ENCODE measurements at regions not wholly inside any gene's neighbourhood (a gene's known extent, or its start where the extent isn't known, plus 50 kb on each side); places are given as distances from the start of the nearest gene placed in this dataset.

DNA sequence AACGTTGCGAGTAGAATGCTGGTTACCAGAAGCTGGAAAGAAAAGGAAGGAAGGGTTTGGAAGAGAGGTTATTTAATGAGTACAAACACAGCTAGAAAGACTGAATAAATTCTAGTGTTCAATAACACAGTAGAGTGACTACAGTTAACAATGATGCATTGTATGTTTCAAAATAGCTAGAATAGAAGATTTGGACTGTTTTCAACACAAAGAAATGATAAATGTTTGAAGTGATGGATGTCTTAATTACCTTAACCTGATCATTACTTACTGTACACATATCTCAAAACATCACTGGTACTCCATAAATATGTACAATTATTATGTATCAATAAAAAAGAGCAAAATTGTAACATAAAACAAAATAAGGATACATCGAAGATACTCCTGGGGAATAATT, 1221.8 kb upstream of the SEL1L start:
- Histone ChIP-seq H3K4me1 (ENCODE audit: control insufficient read depth, insufficient read depth, low read length) (no peaks in the 10 kb centered on the region), H3K36me3 (ENCODE audit: control insufficient read depth in 2 of 2, insufficient read depth in 1 of 2, low read length in 2 of 2) (no peaks in the 10 kb centered on the region), H3K4me3 (ENCODE audit: low read depth, low read length) (no peak overlapping the region), H3K27ac (ENCODE audit: extremely low read depth, low read depth, low read length) (no peak overlapping the region), H3K9me3 (ENCODE audit: control insufficient read depth, insufficient read depth, low read depth, low read length) (no peaks in the 10 kb centered on the region)
- ChIA-PET POLR2A (no interaction called here), CTCF (no interaction called here)
- TF ChIP-seq, protein P1, sequence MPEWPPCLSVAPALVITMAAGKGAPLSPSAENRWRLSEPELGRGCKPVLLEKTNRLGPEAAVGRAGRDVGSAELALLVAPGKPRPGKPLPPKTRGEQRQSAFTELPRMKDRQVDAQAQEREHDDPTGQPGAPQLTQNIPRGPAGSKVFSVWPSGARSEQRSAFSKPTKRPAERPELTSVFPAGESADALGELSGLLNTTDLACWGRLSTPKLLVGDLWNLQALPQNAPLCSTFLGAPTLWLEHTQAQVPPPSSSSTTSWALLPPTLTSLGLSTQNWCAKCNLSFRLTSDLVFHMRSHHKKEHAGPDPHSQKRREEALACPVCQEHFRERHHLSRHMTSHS (tag by site-specific recombination; IDR thresholded peaks at IDR 0.05) = no peak

DNA sequence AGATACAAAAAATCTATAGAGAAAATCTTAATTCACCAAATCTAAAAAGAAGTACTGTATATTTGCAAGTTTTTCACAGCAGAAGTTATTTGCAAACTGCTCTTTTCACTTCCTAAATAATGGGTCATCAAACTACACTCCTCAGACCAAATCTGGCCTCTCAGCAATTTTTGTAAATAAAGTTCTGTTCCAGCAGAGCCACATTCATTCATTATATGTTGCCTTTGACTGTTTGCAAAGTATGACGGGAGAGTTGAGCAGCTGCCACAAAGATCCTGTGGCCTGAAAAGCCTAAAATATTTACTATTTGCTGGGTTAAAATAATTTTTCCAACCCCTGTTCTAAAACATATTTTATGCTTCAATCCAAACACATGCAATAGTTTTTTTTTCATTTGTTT, 1222.3 kb upstream of the SEL1L start:
- Histone ChIP-seq H3K4me1 (ENCODE audit: control insufficient read depth, insufficient read depth, low read length) (no peaks in the 10 kb centered on the region), H3K36me3 (ENCODE audit: control insufficient read depth in 2 of 2, insufficient read depth in 1 of 2, low read length in 2 of 2) (no peaks in the 10 kb centered on the region), H3K4me3 (ENCODE audit: low read depth, low read length) (no peak overlapping the region), H3K9me3 (ENCODE audit: control insufficient read depth, insufficient read depth, low read depth, low read length) (no peaks in the 10 kb centered on the region), H3K27ac (ENCODE audit: extremely low read depth, low read depth, low read length) (no peak overlapping the region)
- TF ChIP-seq, protein P2, sequence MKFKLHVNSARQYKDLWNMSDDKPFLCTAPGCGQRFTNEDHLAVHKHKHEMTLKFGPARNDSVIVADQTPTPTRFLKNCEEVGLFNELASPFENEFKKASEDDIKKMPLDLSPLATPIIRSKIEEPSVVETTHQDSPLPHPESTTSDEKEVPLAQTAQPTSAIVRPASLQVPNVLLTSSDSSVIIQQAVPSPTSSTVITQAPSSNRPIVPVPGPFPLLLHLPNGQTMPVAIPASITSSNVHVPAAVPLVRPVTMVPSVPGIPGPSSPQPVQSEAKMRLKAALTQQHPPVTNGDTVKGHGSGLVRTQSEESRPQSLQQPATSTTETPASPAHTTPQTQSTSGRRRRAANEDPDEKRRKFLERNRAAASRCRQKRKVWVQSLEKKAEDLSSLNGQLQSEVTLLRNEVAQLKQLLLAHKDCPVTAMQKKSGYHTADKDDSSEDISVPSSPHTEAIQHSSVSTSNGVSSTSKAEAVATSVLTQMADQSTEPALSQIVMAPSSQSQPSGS (tag by site-specific recombination; IDR thresholded peaks at IDR 0.05; ENCODE audit: low read depth) = no peak
- no peak for TF ChIP-seq ZEB2 (tag by site-specific recombination; IDR thresholded peaks at IDR 0.05)
- TF ChIP-seq ZNF785 (tag by site-specific recombination; IDR thresholded peaks at IDR 0.05) = no peak
- no peak for TF ChIP-seq ZNF654 (tag by site-specific recombination; IDR thresholded peaks at IDR 0.05; ENCODE audit: low read depth)
- TF ChIP-seq BCL11A (tag by site-specific recombination; IDR thresholded peaks at IDR 0.05; ENCODE audit: low read depth) = no peak
- POLR2A ChIA-PET = no interaction called here
- CTCF ChIA-PET = no interaction called here

DNA sequence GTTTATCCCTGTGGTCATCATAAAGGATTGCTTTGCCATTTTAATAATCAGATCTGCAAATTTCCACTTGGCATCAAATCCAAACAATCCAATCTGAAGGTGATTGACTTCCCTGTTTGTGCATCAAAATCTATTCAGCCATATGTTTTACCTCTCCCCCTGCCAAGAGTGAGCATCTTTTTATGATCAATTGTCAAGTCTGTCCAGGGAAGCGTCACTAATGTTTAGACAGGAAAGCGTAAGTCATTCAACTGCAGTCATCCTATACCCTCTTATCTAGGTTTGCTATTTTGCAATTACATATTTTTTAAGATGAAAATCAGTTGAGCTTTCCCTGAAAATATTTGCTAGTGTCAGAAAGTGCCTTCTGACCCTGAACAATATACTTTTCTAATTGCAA, 1224.1 kb upstream of the SEL1L start:
- Histone ChIP-seq H3K4me1 (ENCODE audit: control insufficient read depth, insufficient read depth, low read length) (no peaks in the 10 kb centered on the region), H3K36me3 (ENCODE audit: control insufficient read depth in 2 of 2, insufficient read depth in 1 of 2, low read length in 2 of 2) (no peaks in the 10 kb centered on the region), H3K4me3 (ENCODE audit: low read depth, low read length) (no peak overlapping the region), H3K9me3 (ENCODE audit: control insufficient read depth, insufficient read depth, low read depth, low read length) (no peaks in the 10 kb centered on the region), H3K27ac (ENCODE audit: extremely low read depth, low read depth, low read length) (no peak overlapping the region)
- ChIA-PET CTCF (no interaction called here), POLR2A (no interaction called here)
- TF ChIP-seq ZNF776 (tag by site-specific recombination; IDR thresholded peaks at IDR 0.05; ENCODE audit: borderline replicate concordance) (no peak), BCL11A (tag by site-specific recombination; IDR thresholded peaks at IDR 0.05; ENCODE audit: low read depth) (no peak), ZNF24 (tag by site-specific recombination; IDR thresholded peaks at IDR 0.05) (no peak), GLIS1 (tag by site-specific recombination; IDR thresholded peaks at IDR 0.05) (no peak), ZNF354C (tag by site-specific recombination; IDR thresholded peaks at IDR 0.05; ENCODE audit: borderline replicate concordance, low read depth) (no peak), ZNF37A (tag by site-specific recombination; IDR thresholded peaks at IDR 0.05) (no peak), SP3 (tag by site-specific recombination; IDR thresholded peaks at IDR 0.05) (no peak), ZNF654 (tag by site-specific recombination; IDR thresholded peaks at IDR 0.05; ENCODE audit: low read depth) (no peak), ZNF837 (tag by site-specific recombination; IDR thresholded peaks at IDR 0.05) (no peak), SETDB1 (IDR thresholded peaks at IDR 0.05; ENCODE audit: insufficient read length, low read length) (no peak), ZNF76 (tag by site-specific recombination; IDR thresholded peaks at IDR 0.05; ENCODE audit: borderline replicate concordance, low read depth) (no peak)
- TF ChIP-seq, protein P3, sequence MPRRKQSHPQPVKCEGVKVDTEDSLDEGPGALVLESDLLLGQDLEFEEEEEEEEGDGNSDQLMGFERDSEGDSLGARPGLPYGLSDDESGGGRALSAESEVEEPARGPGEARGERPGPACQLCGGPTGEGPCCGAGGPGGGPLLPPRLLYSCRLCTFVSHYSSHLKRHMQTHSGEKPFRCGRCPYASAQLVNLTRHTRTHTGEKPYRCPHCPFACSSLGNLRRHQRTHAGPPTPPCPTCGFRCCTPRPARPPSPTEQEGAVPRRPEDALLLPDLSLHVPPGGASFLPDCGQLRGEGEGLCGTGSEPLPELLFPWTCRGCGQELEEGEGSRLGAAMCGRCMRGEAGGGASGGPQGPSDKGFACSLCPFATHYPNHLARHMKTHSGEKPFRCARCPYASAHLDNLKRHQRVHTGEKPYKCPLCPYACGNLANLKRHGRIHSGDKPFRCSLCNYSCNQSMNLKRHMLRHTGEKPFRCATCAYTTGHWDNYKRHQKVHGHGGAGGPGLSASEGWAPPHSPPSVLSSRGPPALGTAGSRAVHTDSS (tag by site-specific recombination; IDR thresholded peaks at IDR 0.05) = no peak
- TF ChIP-seq, protein P4, sequence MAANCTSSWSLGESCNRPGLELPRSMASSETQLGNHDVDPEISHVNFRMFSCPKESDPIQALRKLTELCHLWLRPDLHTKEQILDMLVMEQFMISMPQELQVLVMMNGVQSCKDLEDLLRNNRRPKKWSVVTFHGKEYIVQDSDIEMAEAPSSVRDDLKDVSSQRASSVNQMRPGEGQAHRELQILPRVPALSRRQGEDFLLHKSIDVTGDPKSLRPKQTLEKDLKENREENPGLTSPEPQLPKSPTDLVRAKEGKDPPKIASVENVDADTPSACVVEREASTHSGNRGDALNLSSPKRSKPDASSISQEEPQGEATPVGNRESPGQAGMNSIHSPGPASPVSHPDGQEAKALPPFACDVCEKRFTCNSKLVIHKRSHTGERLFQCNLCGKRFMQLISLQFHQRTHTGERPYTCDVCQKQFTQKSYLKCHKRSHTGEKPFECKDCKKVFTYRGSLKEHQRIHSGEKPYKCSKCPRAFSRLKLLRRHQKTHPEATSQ (tag by site-specific recombination; IDR thresholded peaks at IDR 0.05) = no peak
- TF ChIP-seq, protein P5, sequence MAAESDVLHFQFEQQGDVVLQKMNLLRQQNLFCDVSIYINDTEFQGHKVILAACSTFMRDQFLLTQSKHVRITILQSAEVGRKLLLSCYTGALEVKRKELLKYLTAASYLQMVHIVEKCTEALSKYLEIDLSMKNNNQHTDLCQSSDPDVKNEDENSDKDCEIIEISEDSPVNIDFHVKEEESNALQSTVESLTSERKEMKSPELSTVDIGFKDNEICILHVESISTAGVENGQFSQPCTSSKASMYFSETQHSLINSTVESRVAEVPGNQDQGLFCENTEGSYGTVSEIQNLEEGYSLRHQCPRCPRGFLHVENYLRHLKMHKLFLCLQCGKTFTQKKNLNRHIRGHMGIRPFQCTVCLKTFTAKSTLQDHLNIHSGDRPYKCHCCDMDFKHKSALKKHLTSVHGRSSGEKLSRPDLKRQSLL (tag by site-specific recombination; IDR thresholded peaks at IDR 0.05) = no peak
